ENCODE measurements at regions not wholly inside any gene's neighbourhood (a gene's known extent, or its start where the extent isn't known, plus 50 kb on each side); places are given as distances from the start of the nearest gene placed in this dataset.
A peak's percentile ranks its signal among the peaks of the same experiment; 100 is the strongest.

GRCh38 chr4:188603646-188604045 lies 464.4 kb downstream of the TRIML1 start:
- no peaks in the 10 kb centered on the region for H3K4me1 ChIP-seq (ENCODE audit: control insufficient read depth, insufficient read depth, low read length, unreplicated experiment)
- no peak overlapping the region for H2AFZ ChIP-seq (ENCODE audit: low read length, unreplicated experiment)
- no peaks in the 10 kb centered on the region for H3K79me2 ChIP-seq (ENCODE audit: control insufficient read depth, insufficient read depth, low read length, unreplicated experiment)
- H3K27me3 ChIP-seq (ENCODE audit: insufficient read depth, low read length), result no peaks in the 10 kb centered on the region
- H3K27ac ChIP-seq (ENCODE audit: low read depth, low read length), result no peak overlapping the region
- no peaks in the 10 kb centered on the region for H3K36me3 ChIP-seq (ENCODE audit: insufficient read depth, low read length)
- H3K4me3 ChIP-seq (ENCODE audit: low read depth, low read length), result no peak overlapping the region

- Histone ChIP-seq H3K27ac (ENCODE audit: low read depth, low read length) (no peak overlapping the region), H3K4me3 (ENCODE audit: low read depth, low read length) (no peak overlapping the region), H3K27me3 (ENCODE audit: insufficient read depth, low read length) (no peaks in the 10 kb centered on the region), H2AFZ (ENCODE audit: low read length, unreplicated experiment) (no peak overlapping the region), H3K4me1 (ENCODE audit: control insufficient read depth, insufficient read depth, low read length, unreplicated experiment) (no peaks in the 10 kb centered on the region), H3K36me3 (ENCODE audit: insufficient read depth, low read length) (no peaks in the 10 kb centered on the region), H3K79me2 (ENCODE audit: control insufficient read depth, insufficient read depth, low read length, unreplicated experiment) (no peaks in the 10 kb centered on the region)
Measured at GRCh38 chr4:188606635-188607034, 467.4 kb downstream of the TRIML1 start.

- no peak overlapping the region for H3K4me3 ChIP-seq (ENCODE audit: low read depth, low read length)
- H3K79me2 ChIP-seq (ENCODE audit: control insufficient read depth, insufficient read depth, low read length, unreplicated experiment), result no peaks in the 10 kb centered on the region
- H3K36me3 ChIP-seq (ENCODE audit: insufficient read depth, low read length), result no peaks in the 10 kb centered on the region
- H2AFZ ChIP-seq (ENCODE audit: low read length, unreplicated experiment), result no peak overlapping the region
- H3K27ac ChIP-seq (ENCODE audit: low read depth, low read length), result no peak overlapping the region
- no peaks in the 10 kb centered on the region for H3K27me3 ChIP-seq (ENCODE audit: insufficient read depth, low read length)
- H3K4me1 ChIP-seq (ENCODE audit: control insufficient read depth, insufficient read depth, low read length, unreplicated experiment), result no peaks in the 10 kb centered on the region
Measured at GRCh38 chr4:188611143-188611542, 471.9 kb downstream of the TRIML1 start.

- H3K27ac ChIP-seq (ENCODE audit: low read depth, low read length), result no peak overlapping the region
- no peak overlapping the region for H3K4me3 ChIP-seq (ENCODE audit: low read depth, low read length)
- no peaks in the 10 kb centered on the region for H3K79me2 ChIP-seq (ENCODE audit: control insufficient read depth, insufficient read depth, low read length, unreplicated experiment)
- H3K4me1 ChIP-seq (ENCODE audit: control insufficient read depth, insufficient read depth, low read length, unreplicated experiment), result no peaks in the 10 kb centered on the region
- H3K36me3 ChIP-seq (ENCODE audit: insufficient read depth, low read length), result no peaks in the 10 kb centered on the region
- H3K27me3 ChIP-seq (ENCODE audit: insufficient read depth, low read length), result no peaks in the 10 kb centered on the region
- no peak overlapping the region for H2AFZ ChIP-seq (ENCODE audit: low read length, unreplicated experiment)
Measured at GRCh38 chr4:188612659-188613058, 473.4 kb downstream of the TRIML1 start.

- H2AFZ ChIP-seq (ENCODE audit: low read length, unreplicated experiment), result no peak overlapping the region
- no peaks in the 10 kb centered on the region for H3K36me3 ChIP-seq (ENCODE audit: insufficient read depth, low read length)
- H3K79me2 ChIP-seq (ENCODE audit: control insufficient read depth, insufficient read depth, low read length, unreplicated experiment), result no peaks in the 10 kb centered on the region
- H3K4me1 ChIP-seq (ENCODE audit: control insufficient read depth, insufficient read depth, low read length, unreplicated experiment), result no peaks in the 10 kb centered on the region
- H3K27ac ChIP-seq (ENCODE audit: low read depth, low read length), result no peak overlapping the region
- H3K27me3 ChIP-seq (ENCODE audit: insufficient read depth, low read length), result no peaks in the 10 kb centered on the region
- H3K4me3 ChIP-seq (ENCODE audit: low read depth, low read length), result no peak overlapping the region
Measured at GRCh38 chr4:188613976-188614375, 474.7 kb downstream of the TRIML1 start.

GRCh38 chr4:188619456-188620149 lies 480.4 kb downstream of the TRIML1 start:
- Histone ChIP-seq H3K4me1 (ENCODE audit: control insufficient read depth, insufficient read depth, low read length, unreplicated experiment) (no peaks in the 10 kb centered on the region), H3K27me3 (ENCODE audit: insufficient read depth, low read length) (no peaks in the 10 kb centered on the region), H3K79me2 (ENCODE audit: control insufficient read depth, insufficient read depth, low read length, unreplicated experiment) (no peaks in the 10 kb centered on the region), H3K36me3 (ENCODE audit: insufficient read depth, low read length) (no peaks in the 10 kb centered on the region), H3K4me3 (ENCODE audit: low read depth, low read length) (no peak overlapping the region), H3K27ac (ENCODE audit: low read depth, low read length) (no peak overlapping the region), H2AFZ (ENCODE audit: low read length, unreplicated experiment) (no peak overlapping the region)

GRCh38 chr4:188620608-188621007 lies 481.4 kb downstream of the TRIML1 start:
- Histone ChIP-seq H3K36me3 (ENCODE audit: insufficient read depth, low read length) (no peaks in the 10 kb centered on the region), H2AFZ (ENCODE audit: low read length, unreplicated experiment) (no peak overlapping the region), H3K4me1 (ENCODE audit: control insufficient read depth, insufficient read depth, low read length, unreplicated experiment) (no peaks in the 10 kb centered on the region), H3K79me2 (ENCODE audit: control insufficient read depth, insufficient read depth, low read length, unreplicated experiment) (no peaks in the 10 kb centered on the region), H3K27ac (ENCODE audit: low read depth, low read length) (no peak overlapping the region), H3K27me3 (ENCODE audit: insufficient read depth, low read length) (no peaks in the 10 kb centered on the region), H3K4me3 (ENCODE audit: low read depth, low read length) (no peak overlapping the region)

GRCh38 chr4:188623314-188623854 lies 484.1 kb downstream of the TRIML1 start:
- H2AFZ ChIP-seq (ENCODE audit: low read length, unreplicated experiment), result no peak overlapping the region
- H3K27me3 ChIP-seq (ENCODE audit: insufficient read depth, low read length), result no peaks in the 10 kb centered on the region
- no peaks in the 10 kb centered on the region for H3K36me3 ChIP-seq (ENCODE audit: insufficient read depth, low read length)
- no peak overlapping the region for H3K27ac ChIP-seq (ENCODE audit: low read depth, low read length)
- H3K4me3 ChIP-seq (ENCODE audit: low read depth, low read length), result no peak overlapping the region
- H3K4me1 ChIP-seq (ENCODE audit: control insufficient read depth, insufficient read depth, low read length, unreplicated experiment), result no peaks in the 10 kb centered on the region
- no peaks in the 10 kb centered on the region for H3K79me2 ChIP-seq (ENCODE audit: control insufficient read depth, insufficient read depth, low read length, unreplicated experiment)

GRCh38 chr4:188624370-188624769 lies 485.1 kb downstream of the TRIML1 start:
- no peaks in the 10 kb centered on the region for H3K36me3 ChIP-seq (ENCODE audit: insufficient read depth, low read length)
- H3K4me1 ChIP-seq (ENCODE audit: control insufficient read depth, insufficient read depth, low read length, unreplicated experiment), result no peaks in the 10 kb centered on the region
- H3K4me3 ChIP-seq (ENCODE audit: low read depth, low read length), result no peak overlapping the region
- H3K27me3 ChIP-seq (ENCODE audit: insufficient read depth, low read length), result no peaks in the 10 kb centered on the region
- H3K27ac ChIP-seq (ENCODE audit: low read depth, low read length), result no peak overlapping the region
- H3K79me2 ChIP-seq (ENCODE audit: control insufficient read depth, insufficient read depth, low read length, unreplicated experiment), result no peaks in the 10 kb centered on the region
- H2AFZ ChIP-seq (ENCODE audit: low read length, unreplicated experiment), result peak overlapping the region; percentile 38

GRCh38 chr4:188627892-188628291 lies 488.7 kb downstream of the TRIML1 start:
- Histone ChIP-seq H3K27ac (ENCODE audit: low read depth, low read length) (no peak overlapping the region), H3K36me3 (ENCODE audit: insufficient read depth, low read length) (no peaks in the 10 kb centered on the region), H3K4me3 (ENCODE audit: low read depth, low read length) (no peak overlapping the region), H3K4me1 (ENCODE audit: control insufficient read depth, insufficient read depth, low read length, unreplicated experiment) (no peaks in the 10 kb centered on the region), H3K79me2 (ENCODE audit: control insufficient read depth, insufficient read depth, low read length, unreplicated experiment) (no peaks in the 10 kb centered on the region), H3K27me3 (ENCODE audit: insufficient read depth, low read length) (no peaks in the 10 kb centered on the region), H2AFZ (ENCODE audit: low read length, unreplicated experiment) (no peak overlapping the region)

- Histone ChIP-seq H3K4me3 (ENCODE audit: low read depth, low read length) (no peak overlapping the region), H3K4me1 (ENCODE audit: control insufficient read depth, insufficient read depth, low read length, unreplicated experiment) (no peaks in the 10 kb centered on the region), H2AFZ (ENCODE audit: low read length, unreplicated experiment) (peak overlapping the region; percentile 59), H3K36me3 (ENCODE audit: insufficient read depth, low read length) (no peaks in the 10 kb centered on the region), H3K79me2 (ENCODE audit: control insufficient read depth, insufficient read depth, low read length, unreplicated experiment) (no peaks in the 10 kb centered on the region), H3K27ac (ENCODE audit: low read depth, low read length) (no peak overlapping the region), H3K27me3 (ENCODE audit: insufficient read depth, low read length) (no peaks in the 10 kb centered on the region)
Measured at GRCh38 chr4:188639479-188640100, 500.3 kb downstream of the TRIML1 start.
